Bone marrow (tissue), 2 donors: ENCODE measurements at regions not wholly inside any gene's neighbourhood (a gene's known extent, or its start where the extent isn't known, plus 50 kb on each side); places are given as distances from the start of the nearest gene placed in this dataset.
"Not testable (repeated sequence)": the region's sequence is repeated elsewhere in the genome, so short reads cannot be mapped to it uniquely, and the experiment has no call there.

Source experiments
- DNase-seq, 2 donors: peaks; one replicate each; lab custom pipeline; 2025; lab: John Stamatoyannopoulos, UW

- no peak for DNase-seq
Measured at GRCh38 chr4:138798404-138798803, 217.2 kb upstream of the NOCT start.

- no peak for DNase-seq
Measured at GRCh38 chr4:138797646-138798045, 217.9 kb upstream of the NOCT start.

GRCh38 chr4:138796761-138797160 lies 218.8 kb upstream of the NOCT start:
- no peak for DNase-seq

DNA sequence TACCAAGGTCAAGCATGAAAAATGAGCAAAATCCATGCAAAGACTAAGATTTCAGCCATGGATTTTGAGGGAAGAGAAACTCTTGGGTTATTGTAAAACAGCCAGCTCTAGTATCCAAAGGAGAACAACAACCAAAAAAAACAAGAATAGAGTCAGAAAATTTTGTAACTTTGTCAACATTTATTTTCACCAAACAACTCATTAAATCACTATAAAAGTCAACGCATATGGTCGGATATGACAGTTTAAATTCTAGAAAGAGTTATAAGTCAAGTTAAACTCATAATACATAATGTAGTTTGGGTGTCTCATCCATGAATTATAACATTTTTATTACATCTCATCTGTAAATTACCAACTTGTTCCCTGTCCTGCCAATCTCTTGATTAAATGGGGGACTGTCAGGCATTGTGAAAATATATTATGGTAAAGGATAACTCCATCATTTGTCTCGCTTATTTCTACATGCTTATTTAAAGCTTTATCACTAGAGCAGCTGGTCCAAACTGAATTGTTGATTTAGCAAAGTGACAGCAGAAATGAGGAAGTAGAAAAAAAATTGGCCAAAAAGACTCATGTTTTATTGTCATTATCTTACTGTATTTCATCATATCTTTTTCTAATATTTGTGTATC lies 224.8 kb upstream of the NOCT start:
- no peak for DNase-seq

- DNase-seq: no peak
Measured at GRCh38 chr4:138789796-138790195, 225.8 kb upstream of the NOCT start.

DNA sequence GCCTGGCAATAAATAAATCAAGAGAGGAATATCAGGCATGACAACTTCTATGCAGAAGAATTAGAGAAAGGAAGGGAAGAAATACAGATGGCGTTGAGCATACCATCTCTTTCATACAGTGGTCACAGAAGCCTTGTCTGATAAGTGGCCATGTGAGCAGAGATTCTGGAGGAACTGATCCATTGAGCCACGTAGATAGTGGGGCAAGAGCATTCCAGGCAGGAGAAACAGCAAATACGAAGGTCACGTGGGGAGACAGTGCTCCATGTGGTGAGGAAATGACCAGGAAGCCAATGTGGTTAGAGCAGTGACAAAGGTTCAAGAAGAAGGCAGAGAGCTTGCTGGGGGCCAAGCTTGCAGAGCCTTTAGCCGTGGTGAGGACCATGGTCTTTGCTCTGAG lies 226.7 kb upstream of the NOCT start:
- DNase-seq: no peak

DNA sequence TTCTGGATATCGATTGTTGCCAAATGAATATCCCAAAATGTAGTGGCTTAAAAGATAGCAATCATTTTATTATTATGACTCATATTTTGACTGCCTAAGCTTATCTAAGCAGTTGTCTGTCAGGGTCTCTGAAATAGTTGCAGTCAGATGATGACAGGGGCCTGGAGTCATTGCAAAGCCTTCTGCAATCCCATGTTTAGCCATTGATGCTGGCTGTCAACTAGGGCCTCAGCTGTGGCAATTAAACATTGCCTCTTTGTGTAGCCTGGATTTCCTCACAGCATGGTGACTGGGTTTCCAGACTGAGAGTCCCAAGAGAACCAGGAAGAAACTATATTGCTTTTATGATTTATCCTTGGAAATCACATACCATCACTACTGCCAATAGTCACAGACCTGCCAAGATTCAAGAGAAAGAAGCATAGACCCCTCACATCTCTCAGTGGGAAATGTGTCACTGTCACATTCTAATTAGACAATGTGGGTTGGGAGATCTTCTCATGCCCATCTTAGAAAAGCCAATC lies 227.3 kb upstream of the NOCT start:
- DNase-seq: no peak

- not testable (repeated sequence) for DNase-seq
Measured at GRCh38 chr4:138779761-138780160, 235.8 kb upstream of the NOCT start.

GRCh38 chr4:138775890-138776289 lies 239.7 kb upstream of the NOCT start:
- DNase-seq: no peak

GRCh38 chr4:138775489-138775888 lies 240.1 kb upstream of the NOCT start:
- DNase-seq: no peak

GRCh38 chr4:138774940-138775339 lies 240.6 kb upstream of the NOCT start:
- no peak for DNase-seq

- not testable (repeated sequence) for DNase-seq
Measured at GRCh38 chr4:138774125-138774524, 241.5 kb upstream of the NOCT start.

DNA sequence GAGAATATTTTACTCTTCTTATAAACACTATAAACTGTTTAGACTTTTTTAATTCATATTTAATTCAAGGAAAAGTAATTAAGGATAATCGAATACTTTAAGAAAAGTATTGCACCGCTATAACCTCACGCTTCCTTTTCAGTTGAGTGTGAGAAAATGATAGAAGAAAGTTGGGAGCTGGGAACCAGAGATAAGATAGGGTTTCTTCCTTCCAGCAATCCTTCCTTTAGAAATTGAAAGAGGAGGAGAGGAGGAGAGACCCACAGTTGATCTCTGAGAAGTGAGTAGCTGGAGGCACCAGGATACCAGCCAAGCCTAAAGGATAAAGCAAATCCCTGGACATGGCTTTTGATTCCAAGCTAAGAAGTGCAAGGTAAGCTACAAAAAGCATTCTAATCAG lies 242.3 kb upstream of the NOCT start:
- DNase-seq: no peak

- no peak for DNase-seq
Measured at GRCh38 chr4:138772366-138772765, 243.2 kb upstream of the NOCT start.

DNA sequence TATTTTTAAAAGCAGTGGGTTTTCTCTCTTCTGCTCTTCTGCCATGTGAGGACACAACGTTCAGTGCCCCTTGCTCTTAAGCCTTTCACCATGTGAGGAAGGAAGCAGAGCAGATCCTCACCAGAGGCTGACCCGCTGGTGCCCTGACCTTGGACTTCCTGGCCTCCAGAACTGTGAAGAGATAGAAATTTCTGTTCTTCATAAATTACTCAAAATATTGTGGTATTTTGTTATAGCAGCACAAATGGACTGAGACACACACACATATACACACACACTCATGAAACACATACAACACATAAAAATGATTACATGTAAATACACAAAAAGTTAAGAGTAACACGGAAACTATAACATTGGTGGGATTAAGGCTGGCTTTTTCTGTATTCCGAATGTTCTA lies 244.8 kb upstream of the NOCT start:
- no peak for DNase-seq

GRCh38 chr4:138766332-138766731 lies 249.2 kb upstream of the NOCT start:
- DNase-seq: no peak

- DNase-seq: no peak
Measured at GRCh38 chr4:138765442-138765841, 250.1 kb upstream of the NOCT start.

DNA sequence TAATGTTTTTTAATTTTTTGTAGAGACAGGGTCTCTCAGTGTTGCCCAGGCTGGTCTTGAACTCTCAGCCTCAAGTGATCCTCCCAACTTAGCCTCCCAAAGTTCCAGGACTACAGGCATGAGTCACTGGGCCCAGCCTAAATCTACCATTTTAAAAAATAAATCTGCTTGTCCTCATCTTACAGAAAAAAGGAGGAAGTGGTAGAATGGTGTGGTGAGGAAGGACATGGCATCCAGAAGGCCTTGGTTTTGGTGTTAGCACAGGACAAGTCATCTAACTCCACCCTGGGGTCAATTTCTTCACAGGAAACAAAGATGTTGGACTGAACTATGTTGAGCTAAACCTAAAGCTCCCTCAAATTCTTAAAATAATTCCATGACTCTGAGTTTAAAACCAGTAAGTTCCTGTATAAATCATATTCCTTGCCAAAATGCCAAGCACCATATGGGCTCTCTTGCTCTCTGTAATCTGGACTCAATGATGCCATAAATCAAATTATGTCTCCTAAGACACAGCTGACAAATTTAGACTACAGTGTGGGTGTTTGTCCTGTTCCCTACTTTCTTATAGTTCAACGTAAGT lies 253.9 kb upstream of the NOCT start:
- DNase-seq: no peak

GRCh38 chr4:138759554-138759902 lies 256.1 kb upstream of the NOCT start:
- no peak for DNase-seq

GRCh38 chr4:138758876-138759553 lies 256.6 kb upstream of the NOCT start:
- no peak for DNase-seq

GRCh38 chr4:138758196-138758595 lies 257.4 kb upstream of the NOCT start:
- no peak for DNase-seq

DNA sequence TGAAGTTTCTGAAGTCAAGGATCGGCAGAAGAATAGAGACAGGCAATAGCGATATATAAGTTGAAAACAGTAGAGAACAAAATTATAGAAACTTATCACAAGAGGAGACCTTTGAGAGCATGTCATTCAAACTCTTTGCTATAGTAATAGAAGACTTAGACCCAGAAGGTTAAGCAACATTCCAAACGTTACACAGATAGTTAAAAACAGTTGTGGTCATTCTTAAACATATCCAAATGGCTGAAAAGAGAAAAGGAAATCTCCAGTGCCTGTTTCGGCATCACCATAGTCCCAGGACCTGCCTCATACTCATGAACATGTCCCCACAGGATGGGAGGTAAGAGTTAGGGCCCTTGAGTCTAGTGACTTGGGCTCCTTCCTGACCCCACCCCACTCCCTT lies 258.1 kb upstream of the NOCT start:
- DNase-seq: no peak

- DNase-seq: no peak
Measured at GRCh38 chr4:138756519-138756918, 259.1 kb upstream of the NOCT start.

DNA sequence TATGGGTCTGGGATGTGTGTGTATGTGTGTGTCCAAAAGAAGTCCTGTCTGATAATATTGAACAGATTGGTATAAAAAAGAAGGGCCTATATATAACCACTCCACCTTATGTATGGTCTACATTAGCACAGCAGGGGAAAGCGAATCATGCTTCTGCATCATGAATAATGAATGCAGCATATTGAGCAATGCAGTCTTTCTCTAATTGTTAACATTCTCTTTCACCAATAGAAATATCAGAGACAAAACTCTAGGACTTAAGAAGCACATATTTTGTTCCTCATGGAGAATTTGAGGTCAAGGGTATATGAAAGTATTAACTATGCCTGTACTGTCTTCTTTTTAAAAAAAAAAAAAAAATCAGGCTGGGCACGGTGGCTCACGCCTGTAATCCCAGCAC lies 264.3 kb upstream of the NOCT start:
- DNase-seq: no peak
